A172 (cell line): ENCODE measurements at regions not wholly inside any gene's neighbourhood (a gene's known extent, or its start where the extent isn't known, plus 50 kb on each side); places are given as distances from the start of the nearest gene placed in this dataset.

Experiments
- DNase-seq: peaks from one replicate; pipeline ENCODE4 v3.0.0-alpha.2; 2015; ENCODE audit warnings: low spot score

DNA sequence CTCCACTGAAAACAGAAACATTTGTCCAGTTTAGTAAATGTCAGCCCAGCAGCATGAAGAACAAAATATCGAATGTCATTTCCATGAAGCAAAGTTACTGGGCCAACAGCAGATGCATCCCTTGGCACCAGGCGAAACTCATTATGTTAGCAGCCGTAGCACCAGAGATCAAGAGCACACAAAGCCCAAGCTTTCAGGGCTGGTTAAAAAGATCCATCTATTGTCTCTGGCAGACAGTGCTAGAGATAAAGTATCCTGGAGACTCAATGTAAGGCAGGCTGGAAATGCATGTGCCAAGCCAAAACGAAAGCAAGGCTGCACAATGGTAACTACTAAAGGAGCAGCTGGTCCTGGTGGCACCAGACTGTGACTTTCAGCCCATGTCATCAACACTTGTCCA, 120.3 kb upstream of the PLEKHG7 start:
- DNase-seq = no peak

DNA sequence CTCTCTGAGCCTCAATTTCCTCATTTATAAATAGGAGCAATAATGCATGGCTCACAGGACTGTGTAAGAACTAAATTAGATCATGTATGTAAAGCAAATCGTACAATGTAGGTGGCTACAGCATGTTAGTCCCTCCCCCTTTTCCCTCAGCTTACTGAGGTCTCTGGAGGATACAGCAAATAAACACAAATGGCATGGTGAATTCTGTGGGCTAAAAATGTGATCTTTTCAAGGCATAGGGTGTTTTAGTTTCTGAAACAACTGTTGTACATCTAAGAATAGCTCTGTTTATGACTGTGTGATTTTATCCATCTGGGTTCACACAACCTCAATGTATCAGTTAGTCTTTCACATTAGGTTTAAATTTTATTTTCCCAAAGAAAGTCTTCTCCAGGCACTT, 121.2 kb upstream of the PLEKHG7 start:
- DNase-seq = no peak

DNA sequence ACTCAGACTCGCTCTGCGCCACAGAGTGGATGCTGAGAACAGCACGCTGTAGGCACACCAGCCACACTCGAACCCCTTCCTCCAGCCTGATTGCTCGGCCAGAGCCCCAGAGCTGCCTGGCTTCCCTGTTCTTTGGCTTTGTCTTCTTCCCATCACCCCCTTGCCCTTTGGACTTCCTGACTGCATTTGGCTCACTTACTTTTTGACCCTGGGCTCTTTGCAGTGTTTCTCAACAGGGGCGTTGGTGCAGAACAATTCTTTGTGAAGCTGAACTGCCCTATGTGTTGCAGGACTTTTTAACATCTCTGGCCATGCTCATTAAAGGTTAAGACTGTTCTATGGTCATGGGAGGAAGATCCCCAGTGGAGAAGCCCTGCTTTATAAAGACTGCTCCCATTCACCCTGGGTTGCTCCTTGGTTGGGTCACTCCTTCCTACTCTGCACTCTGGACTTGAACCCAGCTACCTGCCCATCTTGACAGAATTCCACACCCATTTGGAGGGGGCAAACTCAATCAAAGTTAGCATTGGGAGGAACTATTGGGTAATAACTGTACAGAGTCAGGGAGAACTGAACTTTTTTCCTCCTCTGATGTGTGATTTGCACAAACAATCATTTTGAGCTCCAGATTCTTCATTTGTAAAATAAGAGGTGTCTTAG, 127.7 kb upstream of the PLEKHG7 start:
- no peak for DNase-seq

DNA sequence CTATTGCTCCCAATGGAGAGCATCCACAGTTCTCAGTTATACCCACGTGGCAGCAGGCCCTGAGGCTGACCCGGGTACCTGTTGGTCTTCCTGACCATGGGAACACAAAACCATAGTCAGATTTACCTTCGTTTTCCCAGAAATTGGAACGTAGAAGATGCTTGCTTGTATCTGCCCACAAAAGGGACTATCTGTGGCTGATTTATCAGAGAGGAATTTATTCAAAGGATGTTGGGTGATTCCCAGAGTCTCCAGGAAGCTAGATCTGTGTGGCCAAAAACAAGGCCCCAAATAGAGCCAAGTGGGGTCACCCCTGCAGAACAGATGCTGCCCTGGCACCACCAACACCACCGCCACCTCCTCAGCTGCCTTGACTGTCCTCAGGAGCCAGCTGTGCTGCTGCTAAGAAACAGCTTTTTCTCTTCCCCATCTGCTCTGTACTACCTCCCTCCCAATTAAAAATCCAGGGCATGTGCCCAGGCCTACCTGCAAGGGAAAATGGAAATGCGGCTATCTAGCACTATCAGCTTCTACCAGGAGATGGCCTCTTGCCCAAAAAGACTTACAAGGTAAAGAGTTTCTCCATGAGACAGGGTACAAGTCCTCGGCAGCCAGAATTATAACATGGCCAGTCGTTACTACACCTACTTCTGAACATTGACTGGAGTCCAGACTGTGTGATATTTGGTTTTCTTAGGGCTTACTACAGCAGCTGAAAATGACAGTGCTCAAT, 128.6 kb upstream of the PLEKHG7 start:
- peak; percentile 26 for DNase-seq

DNA sequence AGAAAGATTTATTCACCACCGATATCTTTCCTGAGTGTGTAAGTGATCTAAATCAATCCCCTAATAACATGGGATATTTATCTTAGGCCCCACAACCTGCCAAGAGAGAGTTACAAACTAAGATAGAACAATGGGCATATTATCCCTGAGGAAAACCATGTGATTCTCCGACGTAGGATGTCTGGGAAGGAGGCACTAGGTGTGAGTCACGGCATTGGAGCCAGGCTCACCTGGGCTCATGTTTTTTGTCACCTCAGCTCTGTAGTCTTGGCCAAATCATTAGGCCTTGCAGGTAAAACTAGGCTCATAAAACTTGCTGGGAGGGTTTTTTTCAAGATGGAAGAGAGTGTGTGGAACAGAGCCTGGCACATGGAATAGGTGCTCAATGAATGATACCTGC, 129.7 kb upstream of the PLEKHG7 start:
- DNase-seq = no peak

DNA sequence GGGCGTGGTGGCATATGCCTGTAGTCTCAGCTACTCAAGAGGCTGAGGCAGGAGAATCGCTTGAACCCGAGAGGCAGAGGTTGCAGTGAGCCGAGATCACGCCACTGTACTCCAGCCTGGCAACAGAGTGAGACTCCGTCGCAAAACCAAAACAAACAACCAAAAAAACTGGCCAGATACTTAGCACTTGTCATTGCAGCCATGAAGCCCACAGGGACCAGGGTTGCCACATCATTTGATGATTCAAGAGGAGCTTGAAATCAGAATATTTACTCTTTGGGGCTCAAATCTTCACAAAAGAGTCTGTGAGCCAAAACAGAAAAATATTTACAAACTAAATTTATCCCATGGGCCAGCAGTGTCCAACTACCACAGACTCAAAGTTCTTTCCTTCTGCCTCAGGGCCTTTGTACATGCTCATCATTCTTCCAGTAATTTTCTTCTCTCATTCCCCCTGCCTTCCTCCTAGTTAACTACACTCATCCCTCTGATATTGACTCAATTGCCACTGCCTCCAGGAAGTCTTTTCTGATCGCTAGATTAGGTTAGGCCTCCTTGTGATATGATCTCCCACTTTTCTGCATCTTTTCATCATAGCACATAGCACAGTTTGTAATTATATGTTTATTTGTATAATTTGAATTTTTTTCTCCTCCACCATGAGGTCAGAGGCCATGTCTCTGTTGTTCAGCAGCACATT, 130.8 kb upstream of the PLEKHG7 start:
- no peak for DNase-seq

DNA sequence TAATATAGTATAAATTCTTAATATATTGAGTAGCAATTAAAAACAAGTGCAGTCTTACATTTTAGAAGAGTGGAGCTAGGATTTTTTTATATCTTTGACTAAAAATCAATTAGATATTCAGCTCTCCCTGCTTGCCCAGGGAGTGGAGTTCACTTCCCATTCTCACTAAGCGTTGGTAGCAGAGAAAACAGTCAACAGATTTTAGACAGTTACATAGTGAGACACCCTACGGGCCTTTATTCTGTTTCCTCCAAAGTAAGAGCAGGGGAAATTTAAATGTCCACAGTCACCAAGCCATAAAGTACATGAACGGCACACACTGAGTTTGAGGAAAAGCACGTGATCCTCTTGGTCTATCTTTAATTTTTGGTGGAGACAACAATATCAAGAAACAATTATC, 131.6 kb upstream of the PLEKHG7 start:
- DNase-seq = no peak

DNA sequence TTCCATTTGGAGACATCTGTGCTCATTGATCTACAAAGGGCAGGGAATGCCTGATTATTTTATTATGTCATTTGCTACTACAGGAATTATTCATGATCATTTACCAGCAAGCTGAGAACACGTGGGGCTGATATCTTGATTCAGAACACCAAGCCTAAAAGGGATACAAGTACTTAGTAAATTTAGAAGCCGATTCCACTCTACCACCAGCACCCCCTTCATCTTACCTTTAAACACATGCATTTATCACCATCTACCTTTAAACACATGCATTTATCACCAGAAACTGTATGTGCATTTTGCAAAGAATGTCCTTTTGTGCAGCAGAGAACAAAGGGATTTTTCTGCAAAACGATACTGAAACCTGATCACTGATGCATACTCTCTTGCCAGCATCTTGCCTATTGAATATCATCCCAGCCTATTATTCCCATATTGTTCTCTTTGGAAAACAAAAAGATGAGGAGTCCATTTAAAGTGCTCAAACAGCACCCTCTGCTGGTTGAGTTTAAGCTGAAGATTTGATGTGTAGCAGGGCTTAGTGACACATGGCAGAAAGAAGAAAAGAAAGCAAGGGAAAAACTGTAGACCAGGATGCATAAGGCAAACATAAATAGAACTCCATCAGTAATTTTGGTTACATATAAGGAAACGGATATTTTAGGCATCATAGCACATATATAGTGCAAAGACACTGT, 132.6 kb upstream of the PLEKHG7 start:
- DNase-seq = peak; percentile 74

DNA sequence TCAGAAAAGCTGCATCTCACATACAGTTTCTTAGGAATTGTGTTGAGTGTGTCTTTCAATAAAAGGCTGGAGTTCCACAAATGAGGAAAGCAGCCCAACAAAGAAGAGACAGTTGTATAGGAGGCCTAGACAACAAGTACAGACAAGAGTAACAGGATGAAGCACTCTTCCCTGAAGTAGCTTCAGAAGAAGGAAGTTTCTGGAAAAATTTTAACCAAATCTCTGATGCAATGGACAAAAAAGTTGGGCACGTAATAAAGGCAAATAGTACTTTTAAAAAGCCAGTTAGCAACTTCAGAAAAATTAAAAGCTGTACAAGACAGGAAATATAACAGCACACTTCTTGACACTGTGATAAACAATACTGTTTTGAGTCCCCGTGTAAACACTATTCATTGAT, 134.1 kb upstream of the PLEKHG7 start:
- DNase-seq = no peak

DNA sequence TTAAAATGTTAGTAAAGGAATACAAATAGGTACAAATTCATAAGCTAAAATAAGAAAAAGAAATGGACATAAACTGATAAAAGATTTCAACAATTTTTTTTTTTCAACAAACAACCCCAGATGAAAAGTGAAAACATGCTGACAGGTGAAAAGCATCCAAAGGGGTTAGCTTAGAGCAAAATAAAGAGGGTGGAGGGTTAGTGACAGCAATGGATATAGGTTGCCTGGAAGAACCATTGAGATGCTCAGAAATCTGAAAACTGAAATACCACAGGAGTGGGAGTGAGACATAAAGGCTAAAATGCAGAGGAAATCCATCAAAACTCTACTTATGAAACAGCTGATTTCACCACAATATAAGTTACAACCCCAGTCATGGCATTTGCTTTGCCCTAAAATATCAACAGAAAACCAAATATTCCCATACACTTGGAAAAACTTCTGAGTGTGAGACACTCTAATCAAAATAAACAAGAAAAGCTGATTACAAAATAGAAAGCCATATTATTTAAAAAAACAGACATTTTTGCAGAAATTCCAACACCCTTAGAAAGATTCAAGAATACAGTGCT, 136.3 kb upstream of the PLEKHG7 start:
- no peak for DNase-seq

DNA sequence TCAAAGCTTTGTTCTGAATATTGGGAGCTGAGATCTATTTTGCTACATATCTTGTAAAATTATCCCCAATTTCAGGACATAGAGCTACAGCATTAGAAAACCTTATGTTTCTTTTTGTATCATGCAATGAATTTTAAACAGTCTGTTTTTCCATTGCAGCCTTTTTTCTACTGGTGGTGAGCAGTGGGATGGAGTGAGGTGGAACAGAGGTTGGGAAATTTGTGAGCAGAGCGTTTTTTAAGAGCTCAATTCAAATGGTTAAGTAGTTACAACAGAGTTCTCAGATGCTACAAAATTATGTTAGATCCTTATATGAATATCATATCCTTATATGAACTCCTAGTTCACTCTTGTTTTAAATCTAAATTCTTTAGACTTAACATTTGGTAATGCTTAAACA, 139.0 kb upstream of the PLEKHG7 start:
- DNase-seq = no peak

DNA sequence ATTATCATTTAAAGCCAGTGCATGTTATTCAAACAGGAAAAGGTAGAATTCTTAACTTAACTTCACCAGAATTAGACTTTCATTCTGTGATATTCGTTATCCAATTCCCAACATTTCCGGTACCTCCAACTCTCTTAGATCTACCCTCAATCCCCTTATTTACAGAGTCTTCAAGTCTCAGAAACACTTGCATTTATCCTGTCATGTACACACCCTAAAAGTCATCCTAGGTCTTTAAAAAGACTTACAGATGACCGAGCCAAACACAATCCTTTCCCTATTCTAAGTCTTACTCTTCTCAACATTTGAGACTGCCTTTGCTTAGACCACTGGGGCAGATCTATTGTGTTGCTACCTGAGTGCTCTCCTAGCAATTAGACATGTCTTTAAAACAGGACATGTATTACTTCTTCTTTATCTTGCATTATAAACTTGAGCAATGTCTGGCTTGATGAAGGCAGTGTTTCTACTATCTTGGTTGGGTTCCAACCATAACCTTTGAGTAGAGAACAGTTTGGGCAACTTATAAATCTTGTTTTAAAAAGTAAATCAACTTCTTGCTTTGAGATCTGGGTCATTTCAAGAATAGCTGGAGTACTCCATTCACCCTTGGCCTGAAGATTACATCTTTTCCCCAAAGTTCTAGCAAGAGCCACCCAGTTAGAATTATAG, 140.6 kb upstream of the PLEKHG7 start:
- no peak for DNase-seq

DNA sequence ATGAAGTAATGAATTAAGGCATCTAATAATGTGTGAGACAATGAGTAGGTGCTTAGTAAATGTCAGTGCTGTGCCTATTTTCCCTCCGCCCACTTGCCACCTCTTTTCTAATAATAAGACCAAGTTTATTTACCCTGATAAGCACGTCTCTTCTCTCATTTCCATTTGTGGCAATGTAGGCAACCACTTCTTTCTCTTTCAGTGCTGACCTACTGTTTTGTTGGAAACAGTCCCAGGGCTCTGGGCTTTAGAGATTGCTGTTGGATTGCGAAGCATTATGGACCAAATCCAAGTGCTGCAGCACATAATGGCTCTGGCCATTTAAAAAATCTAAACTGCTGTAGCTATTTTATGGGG, 141.3 kb upstream of the PLEKHG7 start:
- peak; percentile 56 for DNase-seq

DNA sequence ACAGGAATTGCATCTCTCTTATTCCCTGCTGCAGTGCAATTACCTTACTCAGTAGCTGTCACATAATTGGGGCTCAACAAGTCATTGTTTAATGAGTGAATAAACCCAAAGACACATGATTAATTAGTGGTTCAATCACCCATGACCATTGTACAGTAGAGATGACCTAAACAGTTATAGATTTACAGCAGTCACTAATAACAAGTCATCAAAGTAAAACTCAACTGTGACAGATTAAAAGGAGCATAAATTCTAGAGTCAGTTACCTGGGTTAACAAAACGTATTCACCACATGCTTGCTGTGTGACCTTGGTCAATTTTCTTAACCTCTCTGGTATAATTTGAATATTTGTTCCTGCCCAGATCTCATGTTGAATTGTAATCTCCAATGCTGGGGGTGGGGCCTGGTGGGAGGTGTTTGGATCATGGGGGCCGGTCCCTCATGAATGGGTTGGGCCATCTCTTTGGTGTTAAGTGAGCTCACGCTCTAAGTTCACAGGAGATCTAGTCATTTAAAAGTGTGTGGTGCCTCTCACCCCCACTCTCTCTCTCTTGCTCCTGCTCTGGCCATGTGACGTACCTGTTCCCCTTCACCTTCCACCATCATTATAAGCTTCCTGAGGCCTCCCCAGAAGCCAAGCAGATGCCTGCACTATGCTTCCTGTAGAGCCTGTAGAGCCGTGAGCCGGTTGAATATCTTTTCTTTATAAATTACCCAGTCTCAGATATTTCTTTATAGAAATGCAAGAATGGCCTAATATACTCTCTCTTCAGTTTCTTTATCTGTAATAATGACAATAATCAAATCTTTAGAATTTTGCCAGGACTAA, 141.9 kb upstream of the PLEKHG7 start:
- no peak for DNase-seq

DNA sequence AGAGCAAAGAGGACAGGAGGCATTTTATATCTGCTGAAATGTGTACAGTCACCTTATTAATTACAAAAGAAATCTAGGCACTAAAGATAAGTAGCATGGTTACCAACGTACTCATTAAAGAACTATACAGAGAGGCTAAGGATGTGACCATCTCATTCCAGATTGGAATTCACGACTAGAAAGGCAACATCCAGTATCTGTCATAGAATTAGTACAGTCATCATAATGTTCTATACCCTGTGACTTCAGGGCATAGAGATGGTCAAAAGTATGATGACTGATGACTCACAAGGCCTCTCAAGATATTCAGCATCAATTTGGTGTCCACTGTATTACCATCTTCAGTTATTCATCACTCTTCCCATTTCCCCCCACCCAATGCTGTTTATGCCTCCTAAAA, 144.0 kb upstream of the PLEKHG7 start:
- DNase-seq = peak; percentile 19

DNA sequence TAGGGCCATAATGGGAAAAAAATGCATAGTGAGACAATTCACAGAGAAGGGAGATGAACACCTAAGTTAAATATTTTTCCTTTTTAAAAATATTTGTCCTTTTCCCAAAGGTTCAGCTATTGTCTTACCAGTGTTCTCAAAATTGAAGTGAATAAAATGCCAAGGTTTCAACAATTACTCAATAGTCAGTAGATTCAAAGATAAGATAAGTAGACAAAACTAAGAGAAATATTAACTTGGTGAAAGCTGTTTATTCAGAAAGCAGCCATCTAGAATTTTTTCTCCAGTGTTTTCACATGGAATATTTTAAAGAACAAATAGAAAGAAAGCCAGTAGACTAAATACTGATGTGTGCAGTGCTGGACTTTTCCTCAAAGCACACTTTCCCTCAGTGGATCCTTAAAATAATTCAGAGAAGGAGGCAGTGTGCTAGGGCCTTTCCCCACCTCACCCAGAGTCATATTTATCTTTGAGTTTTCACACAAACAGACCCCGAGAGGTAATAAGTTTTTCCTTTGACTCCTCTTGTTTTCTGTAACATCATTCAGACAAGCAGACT, 144.5 kb upstream of the PLEKHG7 start:
- DNase-seq = no peak

DNA sequence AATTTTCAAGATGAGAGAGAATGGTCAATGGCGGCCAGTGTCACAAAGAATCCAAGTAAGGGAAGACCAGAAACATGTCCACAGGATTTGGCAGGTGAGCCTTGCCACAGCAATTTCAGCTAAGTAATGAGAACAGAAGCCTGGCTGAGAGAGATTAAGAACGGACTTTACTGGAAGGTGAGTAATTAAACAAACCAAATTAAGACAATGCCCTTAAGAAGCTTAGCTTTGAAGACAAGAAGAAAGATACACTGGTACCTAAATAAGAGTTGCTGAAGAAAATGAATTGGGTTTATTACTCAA, 145.4 kb upstream of the PLEKHG7 start:
- DNase-seq = no peak

DNA sequence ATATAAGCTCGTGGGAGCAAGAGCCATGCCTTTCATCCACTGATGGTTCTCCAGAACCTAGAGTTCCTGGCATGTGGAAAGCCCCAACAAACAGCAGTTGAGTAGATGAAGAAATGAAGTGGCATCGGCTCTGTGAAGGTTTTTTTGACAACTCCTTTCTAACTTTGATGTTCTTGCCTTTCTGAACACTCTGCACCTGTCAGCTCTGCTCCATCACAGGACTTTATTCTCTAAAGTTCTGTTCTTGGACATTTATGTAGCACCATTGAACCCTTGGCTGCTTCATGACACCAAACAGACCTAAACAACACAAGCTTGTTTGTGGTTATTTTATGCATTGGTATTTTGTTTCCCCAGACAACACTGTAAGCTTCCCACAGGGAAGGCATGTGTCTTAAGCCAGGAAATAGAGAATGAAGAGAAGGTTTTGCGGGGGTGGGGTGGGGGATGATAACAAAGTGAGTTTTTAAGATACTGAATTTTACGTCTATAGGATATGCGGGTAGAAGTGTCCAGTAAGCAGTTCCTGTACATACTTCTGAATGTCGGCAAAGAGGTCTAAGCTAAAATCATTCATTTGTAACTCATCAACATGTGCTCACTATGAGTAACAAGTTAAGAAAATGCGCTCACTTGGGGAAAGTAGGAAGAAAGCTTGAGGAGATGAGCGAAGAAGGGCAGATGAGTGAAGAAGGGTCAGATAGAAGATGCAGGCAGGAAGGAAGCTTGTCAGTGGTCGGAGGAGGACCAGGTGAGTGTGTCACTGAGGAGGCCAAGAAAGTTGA, 146.0 kb upstream of the PLEKHG7 start:
- DNase-seq = no peak

DNA sequence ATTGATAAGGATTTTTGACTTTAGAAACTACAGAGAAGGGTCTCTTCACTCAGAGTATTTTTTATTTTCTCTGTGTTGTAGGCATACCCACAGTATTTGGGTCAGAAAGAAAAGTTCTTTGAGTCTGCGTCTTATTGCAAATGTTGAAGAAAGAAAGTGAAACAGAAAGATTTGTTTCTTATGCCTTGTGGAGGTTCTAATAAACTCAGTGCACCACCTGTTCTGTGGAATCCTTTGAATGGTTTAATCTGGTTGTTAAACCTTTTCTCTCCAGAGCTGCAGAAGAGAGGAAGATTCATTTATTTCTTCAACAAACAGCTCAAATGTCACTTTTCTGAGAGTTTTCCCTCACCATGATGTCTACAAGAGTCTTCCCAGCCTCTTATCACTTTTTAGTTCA, 146.6 kb upstream of the PLEKHG7 start:
- no peak for DNase-seq
